ENCODE measurements at regions not wholly inside any gene's neighbourhood (a gene's known extent, or its start where the extent isn't known, plus 50 kb on each side); places are given as distances from the start of the nearest gene placed in this dataset.

GRCh38 chr2:16035747-16036745 is 95.7 kb downstream of the MYCN start:
- Histone ChIP-seq H3K9me3 (no peaks in the 10 kb centered on the region), H3F3A (replicated peaks; ENCODE audit: insufficient read depth) (no peaks in the 10 kb centered on the region), H3K4me3 (ENCODE audit: low read depth in 2 of 2, low read length in 1 of 2) (no peak overlapping the region), H3K4me2 (no peak overlapping the region), H3K9me2 (no peaks in the 10 kb centered on the region), H3K4me1 (ENCODE audit: control insufficient read depth in 1 of 2, insufficient read depth in 2 of 2, low read depth in 1 of 2, low read length in 1 of 2) (no peaks in the 10 kb centered on the region; a peak in 1 of 4 replicates), H3K27me3 (ENCODE audit: insufficient read depth) (no peaks in the 10 kb centered on the region), H3K36me3 (replicated peaks in 1 of 2; ENCODE audit: control insufficient read depth in 1 of 2, insufficient read depth in 2 of 2, low read length in 1 of 2) (no peaks in the 10 kb centered on the region), H2AFZ (ENCODE audit: low read depth) (no peak overlapping the region), H4K20me1 (ENCODE audit: insufficient read depth) (no peaks in the 10 kb centered on the region), H3K27ac (ENCODE audit: low read depth in 2 of 2, low read length in 1 of 2) (no peak overlapping the region), H3K79me2 (ENCODE audit: insufficient read depth) (no peaks in the 10 kb centered on the region), H3K9ac (no peak overlapping the region)
- TF ChIP-seq TCF12 (IDR thresholded peaks at IDR 0.05) (no peak), EZH2phosphoT487 (IDR thresholded peaks at IDR 0.05; ENCODE audit: borderline replicate concordance, low read depth) (no peak), MAX (IDR thresholded peaks at IDR 0.05; ENCODE audit: low read depth) (no peak), TEAD4 (IDR thresholded peaks at IDR 0.05; ENCODE audit: borderline replicate concordance, insufficient read depth) (no peak)
- POLR2A ChIA-PET, result no interaction called here
- 32% methylated on average over 11 of the region's 11 CpGs for WGBS (ENCODE audit: low lambda C conversion rate)
- CTCF ChIA-PET, result interaction anchor here (0.9 to 1.5 kb wide), 2 partner anchors 24 to 573 kb away, joined by 3 read pairs; no protein-coding TSS in a partner anchor
- no peak for DNase-seq

- CTCF ChIA-PET, result interaction anchor here (0.7 to 2.5 kb wide), 6 partner anchors 15 to 574 kb away, joined by 3 to 9 read pairs (median 4); no protein-coding TSS in a partner anchor
- POLR2A ChIA-PET, result no interaction called here
- H3K36me3 ChIP-seq (replicated peaks in 1 of 2; ENCODE audit: control insufficient read depth in 1 of 2, insufficient read depth in 2 of 2, low read length in 1 of 2), result no peaks in the 10 kb centered on the region
- H3K4me3 ChIP-seq (ENCODE audit: low read depth in 2 of 2, low read length in 1 of 2), result no peak overlapping the region
- no peak overlapping the region for H3K4me2 ChIP-seq
- 39% methylated on average over 10 of the region's 10 CpGs for WGBS (ENCODE audit: low lambda C conversion rate)
- no peaks in the 10 kb centered on the region for H3K79me2 ChIP-seq (ENCODE audit: insufficient read depth)
- H3K27me3 ChIP-seq (ENCODE audit: insufficient read depth), result no peaks in the 10 kb centered on the region
- H4K20me1 ChIP-seq (ENCODE audit: insufficient read depth), result no peaks in the 10 kb centered on the region
- TF ChIP-seq RFX5 (IDR thresholded peaks at IDR 0.05; ENCODE audit: low read length), result no peak
- no peak overlapping the region for H3K27ac ChIP-seq (ENCODE audit: low read depth in 2 of 2, low read length in 1 of 2)
- H2AFZ ChIP-seq (ENCODE audit: low read depth), result no peak overlapping the region
- H3K9ac ChIP-seq, result no peak overlapping the region
- no peaks in the 10 kb centered on the region for H3K9me3 ChIP-seq
- H3K4me1 ChIP-seq (ENCODE audit: control insufficient read depth in 1 of 2, insufficient read depth in 2 of 2, low read depth in 1 of 2, low read length in 1 of 2), result no peaks in the 10 kb centered on the region; a peak in 1 of 4 replicates
- no peaks in the 10 kb centered on the region for H3F3A ChIP-seq (replicated peaks; ENCODE audit: insufficient read depth)
- no peaks in the 10 kb centered on the region for H3K9me2 ChIP-seq
- DNase-seq, result no peak
These were observed 94.8 kb downstream of the MYCN start for GRCh38 chr2:16034975-16035746.

- WGBS (ENCODE audit: low lambda C conversion rate), result 44% methylated on average over 5 of the region's 5 CpGs
- no peaks in the 10 kb centered on the region for H4K20me1 ChIP-seq (ENCODE audit: insufficient read depth)
- H2AFZ ChIP-seq (ENCODE audit: low read depth), result no peak overlapping the region
- no peaks in the 10 kb centered on the region for H3K36me3 ChIP-seq (replicated peaks in 1 of 2; ENCODE audit: control insufficient read depth in 1 of 2, insufficient read depth in 2 of 2, low read length in 1 of 2)
- CTCF ChIA-PET, result interaction anchor here (0.7 to 2.5 kb wide), 13 partner anchors 10 to 574 kb away, joined by 3 to 9 read pairs (median 4); no protein-coding TSS in a partner anchor
- peak; percentile 57 for DNase-seq
- no peak overlapping the region for H3K4me3 ChIP-seq (ENCODE audit: low read depth in 2 of 2, low read length in 1 of 2)
- POLR2A ChIA-PET, result no interaction called here
- no peaks in the 10 kb centered on the region for H3F3A ChIP-seq (replicated peaks; ENCODE audit: insufficient read depth)
- H3K9me3 ChIP-seq, result no peaks in the 10 kb centered on the region
- H3K4me2 ChIP-seq, result no peak overlapping the region
- H3K9ac ChIP-seq, result no peak overlapping the region
- no peak overlapping the region for H3K27ac ChIP-seq (ENCODE audit: low read depth in 2 of 2, low read length in 1 of 2)
- no peaks in the 10 kb centered on the region for H3K27me3 ChIP-seq (ENCODE audit: insufficient read depth)
- no peaks in the 10 kb centered on the region for H3K79me2 ChIP-seq (ENCODE audit: insufficient read depth)
- H3K4me1 ChIP-seq (ENCODE audit: control insufficient read depth in 1 of 2, insufficient read depth in 2 of 2, low read depth in 1 of 2, low read length in 1 of 2), result no peaks in the 10 kb centered on the region; a peak in 1 of 4 replicates
- H3K9me2 ChIP-seq, result no peaks in the 10 kb centered on the region
- TF ChIP-seq GATA2 (CRISPR knock-in tag; IDR thresholded peaks at IDR 0.05) (no peak), GABPA (IDR thresholded peaks at IDR 0.05; ENCODE audit: low read depth) (no peak), EP300 (IDR thresholded peaks at IDR 0.05; ENCODE audit: borderline replicate concordance in 1 of 2, low read depth in 1 of 2, low read length in 1 of 2) (no peak), CTCF (IDR thresholded peaks at IDR 0.05) (no peak), FOXM1 (IDR thresholded peaks at IDR 0.05; ENCODE audit: low read depth) (no peak), MEF2A (IDR thresholded peaks at IDR 0.05; ENCODE audit: borderline replicate concordance, low read depth) (no peak), FOSL2 (IDR thresholded peaks at IDR 0.05; ENCODE audit: borderline replicate concordance, low read depth) (no peak), RCOR1 (IDR thresholded peaks at IDR 0.05; ENCODE audit: low read length) (no peak), RFX5 (IDR thresholded peaks at IDR 0.05; ENCODE audit: low read length) (no peak), TAF1 (IDR thresholded peaks at IDR 0.05; ENCODE audit: borderline replicate concordance, low read depth, low read length) (no peak)
These were observed 94.0 kb downstream of the MYCN start for GRCh38 chr2:16034151-16034974.
